Stomach (tissue), 4 donors: ENCODE measurements at regions not wholly inside any gene's neighbourhood (a gene's known extent, or its start where the extent isn't known, plus 50 kb on each side); places are given as distances from the start of the nearest gene placed in this dataset.

ENCODE experiments used
- POLR2A ChIP-seq, 4 donors: fragments of 450-650 bp; IDR thresholded peaks; one replicate each; pipeline ENCODE4 v1.6.1; 2016; ENCODE audit warnings: antibody characterized with exemption in 4 of 4, control low read depth in 2 of 4, mild to moderate bottlenecking in 1 of 4, moderate library complexity in 1 of 4
- TF ChIP-seq, protein P1 (sequence below), 7 experiments: fragments of 450-650 bp in 4 of 7; fragments of 200-600 bp in 3 of 7; sonication (generic) in 3 of 7; IDR thresholded peaks; one replicate each; pipeline ENCODE4 v1.5.1; 2016 to 2019; ENCODE audit warnings: antibody characterized with exemption in 7 of 7, control low read depth in 2 of 7, mild to moderate bottlenecking in 1 of 7

DNA sequence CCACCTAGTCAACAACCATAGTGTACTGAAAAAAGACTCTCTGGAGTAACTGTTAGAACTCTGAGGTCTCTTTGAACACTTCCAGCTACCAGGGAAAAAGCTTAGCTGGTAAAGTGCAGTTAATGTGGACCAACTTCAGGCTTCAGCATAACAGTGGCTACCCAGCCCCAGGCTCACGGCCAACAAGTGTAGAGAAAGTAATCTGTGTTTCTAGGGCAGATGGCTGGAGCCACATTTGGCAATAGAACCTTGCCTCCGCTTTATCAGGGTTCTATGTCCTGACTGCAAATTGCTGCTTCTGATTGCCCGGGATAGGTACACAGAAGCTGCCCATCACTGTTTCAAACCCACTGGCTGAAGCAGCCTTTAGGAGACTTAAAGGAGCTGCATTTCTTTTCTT is 76.0 kb upstream of the SIMC1 start:
- TF ChIP-seq, protein P1, sequence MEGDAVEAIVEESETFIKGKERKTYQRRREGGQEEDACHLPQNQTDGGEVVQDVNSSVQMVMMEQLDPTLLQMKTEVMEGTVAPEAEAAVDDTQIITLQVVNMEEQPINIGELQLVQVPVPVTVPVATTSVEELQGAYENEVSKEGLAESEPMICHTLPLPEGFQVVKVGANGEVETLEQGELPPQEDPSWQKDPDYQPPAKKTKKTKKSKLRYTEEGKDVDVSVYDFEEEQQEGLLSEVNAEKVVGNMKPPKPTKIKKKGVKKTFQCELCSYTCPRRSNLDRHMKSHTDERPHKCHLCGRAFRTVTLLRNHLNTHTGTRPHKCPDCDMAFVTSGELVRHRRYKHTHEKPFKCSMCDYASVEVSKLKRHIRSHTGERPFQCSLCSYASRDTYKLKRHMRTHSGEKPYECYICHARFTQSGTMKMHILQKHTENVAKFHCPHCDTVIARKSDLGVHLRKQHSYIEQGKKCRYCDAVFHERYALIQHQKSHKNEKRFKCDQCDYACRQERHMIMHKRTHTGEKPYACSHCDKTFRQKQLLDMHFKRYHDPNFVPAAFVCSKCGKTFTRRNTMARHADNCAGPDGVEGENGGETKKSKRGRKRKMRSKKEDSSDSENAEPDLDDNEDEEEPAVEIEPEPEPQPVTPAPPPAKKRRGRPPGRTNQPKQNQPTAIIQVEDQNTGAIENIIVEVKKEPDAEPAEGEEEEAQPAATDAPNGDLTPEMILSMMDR (IDR thresholded peaks at IDR 0.05): no peak
- no peak for TF ChIP-seq POLR2A (IDR thresholded peaks at IDR 0.05)
